ENCODE measurements at regions not wholly inside any gene's neighbourhood (a gene's known extent, or its start where the extent isn't known, plus 50 kb on each side); places are given as distances from the start of the nearest gene placed in this dataset.

- CTCF ChIA-PET = interaction anchor here (4.3 kb wide), 1 partner anchor 15 kb away, joined by 21 read pairs; no protein-coding TSS in a partner anchor
- Histone ChIP-seq H3K27me3 (ENCODE audit: control insufficient read depth, insufficient read depth, low read length) (no peaks in the 10 kb centered on the region), H3K36me3 (ENCODE audit: control insufficient read depth, insufficient read depth, low read length) (0 out of 2 replicates have a peak, but pooled peaks cover 1% of the 10 kb centered on the region), H3K4me3 (ENCODE audit: low read depth, low read length) (no peak overlapping the region)
- POLR2A ChIA-PET = interaction anchor here (0.6 kb wide), 1 partner anchor 176 kb away, joined by 4 read pairs; no protein-coding TSS in a partner anchor
- DNase-seq (ENCODE audit: low read depth) = no peak
- TF ChIP-seq, protein P1, sequence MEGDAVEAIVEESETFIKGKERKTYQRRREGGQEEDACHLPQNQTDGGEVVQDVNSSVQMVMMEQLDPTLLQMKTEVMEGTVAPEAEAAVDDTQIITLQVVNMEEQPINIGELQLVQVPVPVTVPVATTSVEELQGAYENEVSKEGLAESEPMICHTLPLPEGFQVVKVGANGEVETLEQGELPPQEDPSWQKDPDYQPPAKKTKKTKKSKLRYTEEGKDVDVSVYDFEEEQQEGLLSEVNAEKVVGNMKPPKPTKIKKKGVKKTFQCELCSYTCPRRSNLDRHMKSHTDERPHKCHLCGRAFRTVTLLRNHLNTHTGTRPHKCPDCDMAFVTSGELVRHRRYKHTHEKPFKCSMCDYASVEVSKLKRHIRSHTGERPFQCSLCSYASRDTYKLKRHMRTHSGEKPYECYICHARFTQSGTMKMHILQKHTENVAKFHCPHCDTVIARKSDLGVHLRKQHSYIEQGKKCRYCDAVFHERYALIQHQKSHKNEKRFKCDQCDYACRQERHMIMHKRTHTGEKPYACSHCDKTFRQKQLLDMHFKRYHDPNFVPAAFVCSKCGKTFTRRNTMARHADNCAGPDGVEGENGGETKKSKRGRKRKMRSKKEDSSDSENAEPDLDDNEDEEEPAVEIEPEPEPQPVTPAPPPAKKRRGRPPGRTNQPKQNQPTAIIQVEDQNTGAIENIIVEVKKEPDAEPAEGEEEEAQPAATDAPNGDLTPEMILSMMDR (IDR thresholded peaks at IDR 0.05; ENCODE audit: insufficient read depth, low read depth, low read length) = no peak
Measured at GRCh38 chr16:85435700-85436099, 177.4 kb upstream of the GSE1 start.

GRCh38 chr16:85436207-85436606, 176.9 kb upstream of the GSE1 start:
- H3K27me3 ChIP-seq (ENCODE audit: control insufficient read depth, insufficient read depth, low read length) = no peaks in the 10 kb centered on the region
- POLR2A ChIA-PET = interaction anchor here (0.6 kb wide), 1 partner anchor 176 kb away, joined by 4 read pairs; no protein-coding TSS in a partner anchor
- DNase-seq (ENCODE audit: low read depth) = no peak
- 0 out of 2 replicates have a peak, but pooled peaks cover 2% of the 10 kb centered on the region for H3K36me3 ChIP-seq (ENCODE audit: control insufficient read depth, insufficient read depth, low read length)
- CTCF ChIA-PET = interaction anchor here (1.2 to 4.3 kb wide), 2 partner anchors 15 to 321 kb away, joined by 4 to 21 read pairs; no protein-coding TSS in a partner anchor
- TF ChIP-seq, protein P1 (IDR thresholded peaks at IDR 0.05; ENCODE audit: insufficient read depth, low read depth, low read length) = no peak
- H3K4me3 ChIP-seq (ENCODE audit: low read depth, low read length) = no peak overlapping the region

DNA sequence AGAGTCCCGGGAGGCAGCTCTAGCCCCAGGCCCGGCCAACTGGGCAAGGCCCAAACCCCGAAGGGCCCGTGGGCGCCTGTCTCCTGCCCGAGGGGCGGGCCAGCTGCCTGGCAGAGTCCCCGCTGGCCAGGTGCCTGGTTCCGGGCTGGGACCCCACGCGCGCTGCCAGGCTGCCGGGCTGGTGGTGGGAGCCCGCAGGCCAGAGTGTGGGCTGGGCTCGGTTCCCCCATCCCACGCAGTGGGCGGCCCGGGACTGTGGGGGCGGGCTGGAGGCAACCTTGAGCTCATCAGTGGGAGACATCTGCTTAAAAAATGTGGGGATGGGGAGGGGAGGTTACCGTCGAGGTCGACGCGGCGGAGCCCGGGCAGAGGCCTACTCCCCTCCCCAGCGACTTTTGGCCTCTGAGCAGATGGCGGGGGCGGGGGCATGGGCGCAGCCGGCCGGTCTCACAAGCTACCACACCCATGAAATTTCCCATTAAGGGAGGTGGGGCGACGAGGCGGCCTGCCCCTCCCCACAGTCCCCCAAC, 176.4 kb upstream of the GSE1 start:
- Histone ChIP-seq H3K4me3 (ENCODE audit: low read depth, low read length) (no peak overlapping the region), H3K27me3 (ENCODE audit: control insufficient read depth, insufficient read depth, low read length) (no peaks in the 10 kb centered on the region), H3K36me3 (ENCODE audit: control insufficient read depth, insufficient read depth, low read length) (0 out of 2 replicates have a peak, but pooled peaks cover 2% of the 10 kb centered on the region)
- TF ChIP-seq, protein P1 (IDR thresholded peaks at IDR 0.05; ENCODE audit: insufficient read depth, low read depth, low read length) = no peak
- no peak for DNase-seq (ENCODE audit: low read depth)
- POLR2A ChIA-PET = no interaction called here
- CTCF ChIA-PET = interaction anchor here (1.2 to 4.3 kb wide), 3 partner anchors 16 to 322 kb away, joined by 4 to 21 read pairs (median 4); no protein-coding TSS in a partner anchor

DNA sequence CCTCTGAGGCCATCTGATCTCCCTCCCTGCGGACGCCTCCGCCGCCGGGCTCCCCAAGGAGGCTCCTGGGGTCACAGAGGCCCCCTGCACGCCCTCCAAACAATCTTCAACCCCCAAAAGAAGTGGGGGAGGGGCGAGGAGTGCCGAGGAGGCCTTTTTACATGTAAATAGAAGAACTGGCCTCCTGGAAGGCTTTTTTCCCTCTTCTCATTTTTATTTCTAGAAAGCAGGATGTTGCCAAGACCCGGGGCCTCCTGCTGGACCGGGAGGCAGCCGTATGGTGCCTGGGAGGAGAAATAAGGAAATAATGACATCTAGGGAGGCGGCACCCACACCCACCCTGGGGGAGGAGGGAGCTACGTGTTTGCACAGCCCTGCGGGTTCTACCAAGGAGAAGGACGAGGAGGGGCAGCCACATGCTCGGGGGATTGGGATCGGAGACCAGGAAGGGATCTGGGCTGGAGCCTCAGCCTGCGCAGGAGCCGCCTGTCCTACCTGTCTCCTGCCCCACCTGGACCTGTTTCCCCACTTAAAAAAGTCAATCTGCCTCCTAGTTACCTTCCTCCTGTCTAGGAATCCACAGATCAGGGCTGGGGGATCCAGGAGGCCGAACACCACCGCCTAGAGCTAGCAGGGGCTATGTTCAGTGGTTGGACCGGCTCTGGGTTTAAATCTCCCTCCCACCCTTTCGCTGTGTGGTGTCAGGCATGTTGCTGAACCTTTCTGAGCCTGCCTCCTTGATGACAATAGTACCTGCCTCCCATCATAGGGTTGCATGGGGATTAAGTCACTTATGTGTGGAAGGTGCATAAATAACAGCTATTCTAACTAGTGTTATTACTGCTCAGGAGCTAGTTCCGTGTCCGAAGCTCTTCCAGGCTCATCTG, 175.7 kb upstream of the GSE1 start:
- H3K4me3 ChIP-seq (ENCODE audit: low read depth, low read length) = no peak overlapping the region
- peaks cover 2% of the 10 kb centered on the region; the same call in 1 of the 2 replicates for H3K36me3 ChIP-seq (ENCODE audit: control insufficient read depth, insufficient read depth, low read length)
- TF ChIP-seq, protein P1 (IDR thresholded peaks at IDR 0.05; ENCODE audit: insufficient read depth, low read depth, low read length) = no peak
- ChIA-PET POLR2A (no interaction called here), CTCF (interaction anchor here (1.2 to 4.3 kb wide), 3 partner anchors 17 to 322 kb away, joined by 4 to 21 read pairs (median 4); no protein-coding TSS in a partner anchor)
- no peaks in the 10 kb centered on the region for H3K27me3 ChIP-seq (ENCODE audit: control insufficient read depth, insufficient read depth, low read length)
- no peak for DNase-seq (ENCODE audit: low read depth)

Measured in BJ (cell line).